HEK293T (cell line): ENCODE measurements at regions not wholly inside any gene's neighbourhood (a gene's known extent, or its start where the extent isn't known, plus 50 kb on each side); places are given as distances from the start of the nearest gene placed in this dataset.

Source experiments
- CTCF ChIA-PET: fragments of 350-600 bp; formaldehyde crosslinking; extraction: SDS; loops from one replicate; lab custom pipeline; 2021; ENCODE audit warnings: antibody characterized with exemption, inconsistent platforms; lab: Yijun Ruan, JAX
- POLR2A ChIA-PET: fragments of 350-600 bp; formaldehyde crosslinking; extraction: SDS; loops from one replicate; lab custom pipeline; 2020; ENCODE audit warnings: antibody characterized with exemption, inconsistent platforms; lab: Yijun Ruan, JAX
- DNase-seq: peaks from one replicate; pipeline ENCODE4 v3.0.0; 2012; ENCODE audit warnings: mixed read lengths; ENCODE audit errors: extremely low spot score
- ARNT ChIP-seq: fragments of 450-650 bp; IDR thresholded peaks from 2 replicates; pipeline ENCODE4 v1.6.1; 2017; ENCODE audit warnings: mild to moderate bottlenecking
- BHLHE40 ChIP-seq: fragments of 450-650 bp; IDR thresholded peaks from 2 replicates; pipeline ENCODE4 v1.6.1; 2016; ENCODE audit warnings: mild to moderate bottlenecking, moderate library complexity, borderline replicate concordance
- CTBP1 ChIP-seq: fragments of 450-650 bp; IDR thresholded peaks from 2 replicates; pipeline ENCODE4 v1.6.1; 2016; ENCODE audit warnings: borderline replicate concordance
- ELF4 ChIP-seq: fragments of 450-650 bp; IDR thresholded peaks from 2 replicates; pipeline ENCODE4 v1.6.1; 2017; ENCODE audit warnings: antibody characterized with exemption
- FOXA1 ChIP-seq: fragments of 450-650 bp; IDR thresholded peaks from 2 replicates; pipeline ENCODE4 v1.6.1; 2016; ENCODE audit warnings: mild to moderate bottlenecking
- FOXK2 ChIP-seq: fragments of 450-650 bp; IDR thresholded peaks from 2 replicates; pipeline ENCODE4 v1.6.1; 2016; ENCODE audit warnings: mild to moderate bottlenecking
- FOXM1 ChIP-seq: fragments of 450-650 bp; IDR thresholded peaks from 2 replicates; pipeline ENCODE4 v1.6.1; 2017; ENCODE audit warnings: mild to moderate bottlenecking, borderline replicate concordance
- HDGF ChIP-seq: fragments of 450-650 bp; IDR thresholded peaks from 2 replicates; pipeline ENCODE4 v1.6.1; 2017; ENCODE audit warnings: antibody characterized with exemption, borderline replicate concordance
- L3MBTL2 ChIP-seq: fragments of 450-650 bp; conservative IDR thresholded peaks from 2 replicates; pipeline ENCODE4 v1.6.1; 2016; ENCODE audit warnings: mild to moderate bottlenecking
- LEF1 ChIP-seq: fragments of 450-650 bp; IDR thresholded peaks from 2 replicates; pipeline ENCODE4 v1.6.1; 2017; ENCODE audit warnings: mild to moderate bottlenecking, borderline replicate concordance
- NFRKB ChIP-seq: fragments of 450-650 bp; IDR thresholded peaks from 2 replicates; pipeline ENCODE4 v1.6.1; 2016; ENCODE audit warnings: mild to moderate bottlenecking, moderate library complexity
- SP1 ChIP-seq: fragments of 450-650 bp; IDR thresholded peaks from 2 replicates; pipeline ENCODE4 v1.6.1; 2017
- SUZ12 ChIP-seq: fragments of 450-650 bp; IDR thresholded peaks from 2 replicates; pipeline ENCODE4 v1.6.1; 2016; ENCODE audit warnings: mild to moderate bottlenecking
- TARDBP ChIP-seq: fragments of 450-650 bp; IDR thresholded peaks from 2 replicates; pipeline ENCODE4 v1.6.1; 2016
- ZNF384 ChIP-seq: fragments of 450-650 bp; IDR thresholded peaks from 2 replicates; pipeline ENCODE4 v1.6.1; 2016
- TF ChIP-seq, protein P1 (sequence below): fragments of 450-650 bp; IDR thresholded peaks from 2 replicates; pipeline ENCODE4 v1.6.1; 2016

DNA sequence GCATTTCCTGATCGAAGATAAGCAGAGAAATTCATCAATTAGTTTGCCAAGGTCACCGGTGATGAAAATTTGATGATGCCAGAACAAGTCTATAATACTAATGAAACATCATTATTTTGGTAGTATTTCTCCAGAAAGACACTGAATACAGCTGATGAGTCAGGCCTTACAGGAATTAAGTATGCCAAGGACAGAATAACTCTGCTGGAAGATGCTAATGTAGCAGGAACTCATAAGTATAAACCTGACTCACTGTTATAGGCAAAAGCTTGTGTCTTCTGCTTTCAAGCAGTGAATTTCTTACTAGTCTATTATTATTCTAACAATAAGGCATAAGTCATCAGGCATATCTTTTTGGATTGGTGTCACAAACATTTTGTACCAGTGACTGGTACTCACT, 1825.1 kb upstream of the IGFBP7 start:
- ChIA-PET POLR2A (no interaction called here), CTCF (no interaction called here)
- TF ChIP-seq ARNT: no peak
- no peak for TF ChIP-seq L3MBTL2
- TF ChIP-seq BHLHE40: no peak
- TF ChIP-seq FOXA1: no peak
- no peak for TF ChIP-seq CTBP1
- TF ChIP-seq, protein P1, sequence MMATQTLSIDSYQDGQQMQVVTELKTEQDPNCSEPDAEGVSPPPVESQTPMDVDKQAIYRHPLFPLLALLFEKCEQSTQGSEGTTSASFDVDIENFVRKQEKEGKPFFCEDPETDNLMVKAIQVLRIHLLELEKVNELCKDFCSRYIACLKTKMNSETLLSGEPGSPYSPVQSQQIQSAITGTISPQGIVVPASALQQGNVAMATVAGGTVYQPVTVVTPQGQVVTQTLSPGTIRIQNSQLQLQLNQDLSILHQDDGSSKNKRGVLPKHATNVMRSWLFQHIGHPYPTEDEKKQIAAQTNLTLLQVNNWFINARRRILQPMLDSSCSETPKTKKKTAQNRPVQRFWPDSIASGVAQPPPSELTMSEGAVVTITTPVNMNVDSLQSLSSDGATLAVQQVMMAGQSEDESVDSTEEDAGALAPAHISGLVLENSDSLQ: no peak
- TF ChIP-seq ZNF384: no peak
- no peak for TF ChIP-seq SP1
- TF ChIP-seq NFRKB: no peak
- TF ChIP-seq TARDBP: no peak
- TF ChIP-seq LEF1: no peak
- no peak for TF ChIP-seq HDGF
- TF ChIP-seq FOXM1: no peak
- TF ChIP-seq ELF4: no peak
- TF ChIP-seq FOXK2: no peak
- TF ChIP-seq SUZ12: no peak
- no peak for DNase-seq

DNA sequence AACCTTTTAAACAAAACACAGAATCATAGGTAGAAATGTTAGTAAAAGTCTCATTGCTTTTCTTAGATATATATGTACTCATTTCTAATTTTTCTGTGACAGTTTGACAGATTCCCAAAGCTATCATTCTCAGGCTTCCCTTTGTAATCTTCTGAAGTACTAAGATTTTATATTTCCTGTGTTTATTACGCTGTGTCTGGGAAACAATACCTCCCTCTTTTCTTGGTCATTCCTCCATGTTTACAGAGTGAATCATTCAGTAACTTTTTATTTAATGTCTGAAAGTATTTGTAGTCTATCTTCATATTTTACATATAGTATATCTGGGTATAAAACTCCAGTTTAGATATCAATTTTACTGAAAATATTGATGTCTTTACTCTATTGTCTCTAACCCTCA, 1826.3 kb upstream of the IGFBP7 start:
- CTCF ChIA-PET: no interaction called here
- POLR2A ChIA-PET: no interaction called here
- no peak for DNase-seq
- TF ChIP-seq FOXK2 (no peak), FOXA1 (no peak), TARDBP (no peak), LEF1 (no peak), FOXM1 (no peak), SP1 (no peak), NFRKB (no peak), CTBP1 (no peak), L3MBTL2 (no peak), ELF4 (no peak), HDGF (no peak)
- TF ChIP-seq, protein P1: no peak

DNA sequence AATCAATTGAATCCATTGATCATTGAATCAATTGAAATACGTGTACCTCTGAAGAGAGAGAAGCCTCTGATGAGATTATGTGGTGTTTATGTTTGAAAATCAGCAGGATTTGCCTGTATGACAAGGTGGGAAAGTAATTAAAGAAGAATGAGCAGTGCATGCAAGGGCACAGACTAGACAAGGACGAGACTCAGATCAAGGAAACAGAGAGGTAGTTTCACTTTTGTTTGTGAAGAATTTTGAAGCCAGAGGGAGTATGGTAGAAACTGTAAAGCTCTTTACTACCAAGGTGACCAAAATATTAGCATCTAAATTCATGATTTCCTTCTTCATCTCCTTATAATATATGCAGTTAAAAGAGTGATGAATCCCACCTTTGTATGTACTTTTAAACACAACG, 1830.0 kb upstream of the IGFBP7 start:
- ChIA-PET CTCF (no interaction called here), POLR2A (no interaction called here)
- no peak for DNase-seq
- TF ChIP-seq SUZ12: no peak
- no peak for TF ChIP-seq NFRKB
- TF ChIP-seq SP1: no peak
- no peak for TF ChIP-seq TARDBP
- TF ChIP-seq LEF1: no peak
- no peak for TF ChIP-seq L3MBTL2
- TF ChIP-seq ZNF384: no peak
- no peak for TF ChIP-seq ARNT
- no peak for TF ChIP-seq FOXM1
- no peak for TF ChIP-seq HDGF
- no peak for TF ChIP-seq CTBP1

DNA sequence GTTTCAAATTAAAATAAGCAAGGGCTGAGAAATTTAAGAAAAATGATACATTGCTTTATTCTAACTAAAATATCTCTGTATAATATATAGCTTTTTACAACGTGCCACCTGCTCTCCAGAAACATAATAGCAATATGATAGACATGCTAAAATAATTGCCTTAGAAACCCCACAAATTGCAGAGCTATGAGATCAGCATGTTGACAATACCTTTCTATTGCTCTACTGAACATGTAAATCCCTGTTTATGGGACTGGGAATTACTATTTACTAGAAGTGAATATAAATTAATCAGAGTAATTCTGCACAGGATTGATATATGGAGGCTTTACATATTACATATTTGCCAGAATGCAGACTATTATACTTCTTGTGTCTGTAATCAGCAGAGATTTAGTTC, 1831.1 kb upstream of the IGFBP7 start:
- POLR2A ChIA-PET: no interaction called here
- TF ChIP-seq, protein P1: no peak
- TF ChIP-seq ARNT (no peak), FOXM1 (no peak), BHLHE40 (no peak), ZNF384 (no peak), FOXA1 (no peak), SUZ12 (no peak), NFRKB (no peak), ELF4 (no peak), TARDBP (no peak)

DNA sequence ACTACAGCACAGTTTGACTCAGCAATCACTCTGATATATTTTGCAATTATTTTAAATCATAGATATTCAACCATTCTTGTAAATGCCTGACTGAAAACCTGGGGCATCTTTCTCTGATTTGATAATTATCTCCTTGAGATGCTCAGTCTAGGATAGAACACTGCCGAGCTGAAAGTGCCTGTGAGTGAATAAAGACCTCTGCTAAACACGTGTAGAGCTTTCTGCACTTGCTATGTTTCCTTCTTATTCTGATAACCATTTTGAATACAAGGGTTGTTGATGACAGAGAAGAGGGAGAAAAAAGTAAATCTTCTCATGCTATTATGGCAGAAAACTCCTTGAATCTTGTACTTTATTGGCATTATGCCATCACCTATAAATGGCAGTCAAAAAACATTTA, 1843.4 kb upstream of the IGFBP7 start:
- POLR2A ChIA-PET: no interaction called here
- no peak for TF ChIP-seq FOXA1
- no peak for TF ChIP-seq LEF1
- TF ChIP-seq ELF4: no peak
- no peak for TF ChIP-seq NFRKB
- TF ChIP-seq SP1: no peak
- TF ChIP-seq SUZ12: no peak
- no peak for TF ChIP-seq ARNT
- no peak for TF ChIP-seq FOXK2
- no peak for TF ChIP-seq CTBP1
- TF ChIP-seq FOXM1: no peak
- no peak for TF ChIP-seq ZNF384
- TF ChIP-seq BHLHE40: no peak
- no peak for TF ChIP-seq TARDBP
- no peak for TF ChIP-seq HDGF
- TF ChIP-seq, protein P1: no peak
- no peak for DNase-seq
- CTCF ChIA-PET: no interaction called here

More for the DNA sequence above, 1831.1 kb upstream of the IGFBP7 start:
- no peak for DNase-seq
- CTCF ChIA-PET: no interaction called here

DNA sequence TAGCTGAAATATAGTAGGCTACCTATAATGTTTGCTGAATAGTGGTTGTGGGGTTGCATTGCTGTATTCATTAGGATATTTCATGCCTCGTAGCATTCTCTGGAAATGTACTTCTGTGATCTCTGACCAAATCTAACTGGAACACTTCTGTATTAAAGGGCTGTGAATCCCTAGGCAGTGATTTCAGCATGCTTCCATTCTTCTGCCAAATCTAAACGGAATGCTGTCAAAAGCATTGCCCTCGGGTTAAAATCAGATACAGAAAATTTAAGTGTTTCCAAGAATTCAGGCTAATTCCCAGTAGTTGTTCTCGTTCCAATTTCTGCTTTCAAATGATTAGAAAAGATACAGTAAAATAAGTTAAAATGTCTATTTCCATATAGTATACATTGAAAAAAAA, 1847.5 kb upstream of the IGFBP7 start:
- DNase-seq: no peak
- CTCF ChIA-PET: no interaction called here
- POLR2A ChIA-PET: no interaction called here
- TF ChIP-seq SUZ12 (no peak), L3MBTL2 (no peak), SP1 (no peak), ZNF384 (no peak), CTBP1 (no peak), FOXM1 (no peak), FOXK2 (no peak)
